GDM1 (cell line): ENCODE measurements at regions not wholly inside any gene's neighbourhood (a gene's known extent, or its start where the extent isn't known, plus 50 kb on each side); places are given as distances from the start of the nearest gene placed in this dataset.

Source experiments
- DNase-seq: peaks from one replicate; lab custom pipeline; 2025; lab: John Stamatoyannopoulos, UW

- DNase-seq = no peak
These were observed 149.6 kb upstream of the DYRK2 start for GRCh38 chr12:67498991-67499390.

DNA sequence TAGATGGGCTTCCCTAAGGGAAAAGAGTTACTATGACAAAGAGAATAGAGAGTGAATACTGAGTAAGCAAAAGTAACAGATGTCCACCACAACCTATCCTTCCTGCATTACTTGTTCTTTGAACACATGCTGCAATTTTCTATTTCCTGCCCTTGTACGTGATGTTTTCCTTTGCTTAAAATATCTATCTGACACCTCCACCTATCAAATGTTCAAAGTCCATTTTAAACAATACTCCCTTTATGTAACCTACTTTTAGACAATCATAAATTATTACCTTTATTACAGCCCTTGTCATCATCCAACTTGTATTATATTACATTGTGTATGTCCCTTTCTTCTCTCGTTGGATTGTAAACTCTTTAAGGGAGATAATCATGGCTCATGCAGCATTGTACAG, 147.2 kb upstream of the DYRK2 start:
- no peak for DNase-seq

DNA sequence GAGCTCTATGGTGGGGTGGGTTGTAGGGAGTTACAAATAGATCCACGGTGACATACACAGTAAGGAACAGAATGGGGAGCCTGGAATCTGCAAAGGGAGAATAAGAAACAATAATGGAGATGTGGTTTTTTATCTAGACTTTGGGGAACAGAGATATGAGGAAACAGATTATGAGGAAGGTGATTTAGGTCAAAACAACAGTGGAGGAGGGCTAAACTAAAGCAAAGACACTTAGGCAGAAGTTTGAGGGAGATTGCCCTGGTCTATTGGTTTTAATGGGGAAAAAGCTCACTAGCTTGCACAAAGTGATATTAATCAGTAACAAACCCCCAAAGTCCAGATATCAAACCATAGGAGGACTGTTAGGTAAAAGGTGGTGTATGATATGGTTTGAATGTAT, 144.5 kb upstream of the DYRK2 start:
- no peak for DNase-seq

DNA sequence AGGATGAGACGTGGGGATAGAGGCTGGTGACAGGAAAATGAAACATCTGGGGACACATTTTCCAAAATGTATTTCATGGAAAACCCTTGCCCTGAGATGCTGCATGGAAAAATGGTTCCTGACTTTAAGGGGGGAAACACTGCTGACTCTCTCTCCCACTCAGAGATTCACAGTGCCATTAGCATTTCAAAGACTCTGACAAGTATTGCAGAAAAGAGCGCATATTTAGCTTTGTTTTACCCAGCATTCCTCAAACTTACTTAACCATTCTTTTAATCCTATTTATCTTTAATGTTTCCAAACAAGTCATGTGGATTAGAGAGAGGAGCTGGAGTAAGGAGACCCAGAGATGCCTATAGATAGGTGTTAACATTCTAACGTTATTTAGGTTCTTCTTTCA, 141.8 kb upstream of the DYRK2 start:
- no peak for DNase-seq

DNA sequence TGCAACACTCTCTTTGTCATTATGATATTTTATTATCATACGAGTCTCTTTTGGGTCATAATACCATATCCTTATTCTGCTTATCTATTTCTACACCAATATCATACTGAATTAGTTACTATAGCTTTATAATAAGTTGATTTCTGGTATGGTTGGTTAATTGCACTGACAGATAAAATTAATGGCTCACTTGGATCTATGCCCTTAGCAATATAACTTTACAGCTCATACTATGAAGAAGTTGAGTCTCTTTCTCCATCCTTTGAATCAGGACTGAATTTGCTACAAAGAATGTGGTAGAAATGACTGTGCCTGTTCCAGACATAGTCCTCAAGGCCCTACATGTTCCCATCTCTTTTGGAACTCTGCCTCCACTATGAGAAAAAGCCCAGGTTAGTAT, 139.7 kb upstream of the DYRK2 start:
- no peak for DNase-seq

- no peak for DNase-seq
These were observed 138.7 kb upstream of the DYRK2 start for GRCh38 chr12:67509666-67510386.

- no peak for DNase-seq
These were observed 136.5 kb upstream of the DYRK2 start for GRCh38 chr12:67512061-67512460.

DNA sequence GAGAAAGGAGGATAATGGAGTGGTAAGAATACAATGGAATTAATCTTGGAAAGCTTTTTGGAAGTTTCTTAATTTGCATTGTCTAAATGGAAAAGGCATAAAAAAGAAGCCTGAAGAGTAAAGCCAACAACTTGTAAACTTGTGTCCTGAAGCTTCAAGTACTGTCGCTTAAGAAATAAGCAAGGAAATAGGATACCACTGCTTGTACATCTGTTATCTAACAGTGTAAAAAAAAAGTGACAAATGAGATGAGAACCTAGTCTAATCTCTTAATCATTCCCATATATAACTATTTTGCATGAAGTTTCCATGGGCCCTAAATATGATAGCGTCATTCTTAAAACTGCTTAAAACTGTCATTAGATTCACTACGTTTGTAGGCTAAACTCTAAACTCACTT, 134.0 kb upstream of the DYRK2 start:
- no peak for DNase-seq

DNA sequence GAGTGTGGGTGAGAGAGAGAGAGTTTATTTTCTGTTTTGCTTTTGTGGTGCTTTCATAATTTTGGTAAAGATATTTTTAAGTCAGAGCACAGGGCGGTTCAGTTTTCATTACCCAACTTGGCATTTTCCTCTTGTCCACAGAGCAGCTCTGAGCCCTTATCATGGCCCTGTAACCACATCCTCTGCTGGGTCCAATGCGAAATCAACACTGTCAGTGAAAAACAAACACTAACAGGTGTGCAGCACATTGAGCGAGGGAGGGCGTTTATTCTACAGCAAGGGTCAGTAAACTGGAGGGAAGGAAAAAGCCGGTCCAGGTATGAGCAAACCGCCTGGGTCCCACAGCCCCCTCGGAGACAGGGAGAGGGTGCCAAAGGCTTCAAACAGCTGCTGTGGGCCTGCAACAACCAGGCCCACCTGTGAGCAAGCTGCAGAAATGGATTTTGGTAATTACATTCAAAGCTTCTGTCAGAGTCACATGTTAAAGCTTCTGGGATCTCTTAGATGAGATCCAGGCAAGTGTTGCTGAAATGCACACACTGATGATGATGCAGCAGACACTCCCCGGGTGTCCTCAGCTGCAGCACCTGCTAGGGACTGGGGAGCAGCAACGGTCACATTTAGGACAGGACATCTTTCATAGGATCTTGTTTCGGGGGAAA, 132.7 kb upstream of the DYRK2 start:
- DNase-seq = no peak

GRCh38 chr12:67517181-67517887, 131.2 kb upstream of the DYRK2 start:
- DNase-seq = no peak

DNA sequence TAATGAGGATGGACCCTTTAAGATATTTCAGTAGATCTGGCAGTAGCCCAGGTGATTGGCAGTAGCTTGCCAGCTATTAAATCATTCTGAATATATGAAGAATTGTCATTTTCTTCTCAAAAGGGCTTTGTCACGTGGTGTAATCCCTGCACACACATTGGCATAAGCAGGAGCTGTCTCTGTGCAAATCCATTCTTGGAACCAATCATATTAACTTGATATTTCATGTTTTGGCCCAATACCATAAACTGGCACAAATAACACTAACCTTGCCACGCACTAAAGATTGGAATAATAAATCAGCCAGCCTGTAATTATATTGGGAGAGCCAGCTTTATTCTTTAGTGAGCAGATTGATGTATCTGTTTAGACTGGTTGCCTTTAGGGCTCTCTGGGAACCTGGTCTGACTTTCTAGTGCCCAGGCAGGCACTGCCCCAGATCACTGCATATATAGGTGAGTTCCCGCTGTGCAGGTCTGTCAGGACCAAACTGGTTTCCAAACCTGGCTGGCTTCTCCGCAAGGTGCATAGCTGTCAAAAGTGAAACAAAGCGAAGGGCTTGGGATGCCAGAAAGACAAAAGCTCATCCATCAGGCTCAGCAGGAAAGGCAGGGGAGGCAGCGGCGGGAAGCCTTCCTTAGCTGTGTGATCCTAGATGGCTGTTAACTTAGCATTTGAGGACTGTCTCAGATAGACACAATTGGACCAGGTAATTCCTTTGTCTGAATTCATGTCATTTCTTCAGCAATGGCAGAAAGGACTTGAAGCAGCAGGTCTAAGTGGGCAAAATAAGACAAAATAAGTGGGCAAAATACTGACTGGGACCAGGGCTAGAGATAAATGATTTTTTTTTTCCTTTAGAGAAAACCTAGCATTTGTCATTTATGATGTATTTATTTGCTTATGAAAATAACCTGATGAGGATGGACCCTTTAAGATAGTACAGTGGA, 128.8 kb upstream of the DYRK2 start:
- no peak for DNase-seq

GRCh38 chr12:67520606-67521005, 127.9 kb upstream of the DYRK2 start:
- no peak for DNase-seq

DNA sequence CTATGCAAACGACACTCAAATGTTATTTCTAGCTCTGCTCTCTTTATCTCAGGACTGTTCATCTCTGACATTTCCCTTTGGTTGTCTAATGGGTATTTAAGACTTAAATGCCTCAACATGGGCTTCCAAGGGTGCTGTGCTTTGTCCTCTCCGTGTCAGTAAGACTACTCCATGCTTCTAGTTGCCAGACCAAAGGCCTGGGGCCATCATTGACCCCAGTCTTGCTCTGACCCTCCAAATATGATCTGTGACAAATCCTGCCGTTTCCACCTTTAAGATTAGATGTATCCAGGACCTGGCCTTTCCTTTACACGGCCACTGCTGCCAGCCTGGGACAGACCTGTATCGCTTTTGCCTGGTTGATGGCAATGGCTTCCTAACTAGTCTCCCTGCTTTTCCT, 126.3 kb upstream of the DYRK2 start:
- DNase-seq = no peak

GRCh38 chr12:67523538-67523937, 125.0 kb upstream of the DYRK2 start:
- DNase-seq = no peak

DNA sequence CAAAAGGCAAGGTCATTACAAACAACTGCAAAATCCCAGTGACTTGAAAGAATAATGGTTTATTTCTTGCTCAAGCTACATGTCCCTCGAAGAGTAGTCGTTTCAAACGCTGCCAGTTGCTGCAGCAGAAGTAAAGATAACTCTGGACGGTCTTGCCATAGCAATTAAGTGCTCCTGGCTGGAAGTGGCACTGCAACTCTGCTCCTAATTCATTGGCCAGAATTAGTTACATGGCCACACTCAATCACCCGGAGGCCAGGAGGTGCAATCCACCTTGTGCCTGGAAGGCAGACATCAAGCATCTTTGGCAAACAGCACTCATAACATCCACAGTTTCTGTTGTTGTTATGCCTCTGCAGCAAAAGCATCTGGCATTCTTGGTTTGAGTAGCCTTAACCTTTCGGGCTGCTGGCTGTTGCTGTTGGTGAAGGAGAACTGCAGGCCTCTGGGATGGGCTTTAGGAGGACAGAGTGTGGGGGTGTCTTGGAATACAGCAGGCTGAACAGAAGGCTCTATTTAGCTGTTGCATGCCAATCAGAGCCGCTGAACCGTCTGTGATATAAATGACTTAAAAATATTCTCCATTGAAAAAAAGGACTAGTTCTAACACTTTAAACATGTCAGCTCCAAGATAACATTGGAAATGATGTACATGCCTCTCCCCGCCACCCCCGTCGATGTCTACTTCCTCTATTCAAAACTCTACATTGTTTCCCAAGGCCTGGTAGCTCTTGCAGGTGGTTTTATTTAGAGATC, 123.5 kb upstream of the DYRK2 start:
- DNase-seq = no peak

DNA sequence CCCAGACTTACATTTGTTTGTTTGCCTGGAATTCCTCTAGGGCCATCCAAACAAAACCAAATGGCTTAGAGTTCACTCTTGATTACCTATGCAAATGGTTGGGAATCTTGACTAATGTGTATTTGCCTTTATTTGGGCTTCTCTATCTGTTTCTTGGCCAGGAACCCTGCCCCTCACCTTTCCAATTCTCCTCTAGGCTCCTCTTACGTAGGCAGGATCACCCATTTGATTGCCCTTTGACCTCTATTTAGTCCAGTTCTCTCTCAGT, 123.0 kb upstream of the DYRK2 start:
- DNase-seq = no peak

GRCh38 chr12:67526129-67526528, 122.4 kb upstream of the DYRK2 start:
- no peak for DNase-seq

GRCh38 chr12:67531051-67531450, 117.5 kb upstream of the DYRK2 start:
- DNase-seq = no peak

GRCh38 chr12:67531501-67531900, 117.0 kb upstream of the DYRK2 start:
- DNase-seq = no peak

DNA sequence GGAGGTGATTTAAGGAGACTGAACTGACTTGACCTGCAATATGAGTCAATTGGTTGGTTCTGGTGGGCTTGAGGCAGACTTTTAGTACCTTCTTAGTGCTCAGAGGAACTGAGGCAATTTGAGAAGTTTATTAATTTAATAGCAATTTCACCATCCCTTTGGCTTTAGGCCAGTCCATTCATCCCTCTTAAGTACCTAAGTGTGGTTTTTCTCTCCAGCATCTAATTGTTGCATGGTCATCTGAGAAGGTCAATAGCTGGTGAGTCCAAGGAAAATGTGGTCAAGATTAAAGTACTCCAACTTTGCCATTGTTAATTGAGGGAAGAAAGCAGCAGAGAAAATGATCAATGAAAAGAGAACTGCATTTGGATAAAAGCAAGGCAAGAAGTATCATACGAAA, 115.4 kb upstream of the DYRK2 start:
- DNase-seq = no peak

DNA sequence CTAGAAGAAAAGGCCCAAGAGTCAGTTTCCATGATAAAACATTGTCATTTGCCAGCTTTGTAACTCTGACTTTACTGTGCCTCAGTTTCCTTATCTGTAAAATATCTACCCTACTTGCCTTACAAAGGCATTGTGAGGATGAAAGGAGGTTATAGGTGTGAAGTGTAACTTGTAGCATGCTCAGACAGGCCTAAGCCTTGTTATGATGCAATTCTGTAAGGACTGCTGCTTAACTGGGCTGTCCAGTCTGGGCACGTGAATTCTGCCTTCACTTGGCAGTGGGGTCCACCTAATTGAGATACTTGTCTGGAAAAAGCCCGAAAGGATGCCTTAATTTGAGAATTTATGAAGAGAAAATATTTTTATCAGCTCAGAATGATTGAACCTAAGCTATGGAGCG, 114.5 kb upstream of the DYRK2 start:
- no peak for DNase-seq

DNA sequence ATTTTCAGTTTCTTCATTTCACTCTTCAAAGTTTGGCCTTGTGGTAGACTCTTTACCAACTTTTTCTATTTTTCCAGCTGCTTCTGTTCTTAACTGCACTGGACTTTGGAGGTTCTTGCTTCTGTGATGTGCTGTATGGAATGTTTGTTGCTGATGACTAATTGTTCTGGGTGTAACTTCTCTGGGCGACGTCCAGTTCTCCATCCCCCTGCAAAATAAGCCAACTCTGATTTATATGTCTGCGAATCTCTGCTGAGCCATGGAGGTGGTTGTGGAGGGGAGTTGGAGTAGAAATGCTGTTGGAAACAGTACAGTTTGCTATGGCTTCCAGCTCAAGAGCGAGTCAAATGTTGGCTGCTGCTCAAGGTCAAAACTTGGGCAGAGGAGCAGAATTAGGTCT, 113.9 kb upstream of the DYRK2 start:
- DNase-seq = no peak
